Upper lobe of right lung (tissue), 1 donor: ENCODE measurements at regions not wholly inside any gene's neighbourhood (a gene's known extent, or its start where the extent isn't known, plus 50 kb on each side); places are given as distances from the start of the nearest gene placed in this dataset.
"Not testable (repeated sequence)": the region's sequence is repeated elsewhere in the genome, so short reads cannot be mapped to it uniquely, and the experiment has no call there.

Experiments used
- ATAC-seq: fragments of 200-7000 bp; cut with Tn5 transposase; one replicate; pipeline ENCODE4 v1.9.1; 2020; ENCODE audit warnings: mild to moderate bottlenecking, moderate library complexity
- DNase-seq: peaks from one replicate; pipeline ENCODE4 v3.0.0-alpha.2; 2020
- H3K27ac ChIP-seq: fragments of 200-600 bp; one replicate; pipeline ENCODE4 v1.8.0; 2022
- H3K27me3 ChIP-seq: fragments of 200-600 bp; one replicate; pipeline ENCODE4 v1.8.0; 2022; ENCODE audit warnings: mild to moderate bottlenecking
- H3K36me3 ChIP-seq: fragments of 200-600 bp; one replicate; pipeline ENCODE4 v1.8.0; 2022
- H3K4me1 ChIP-seq: fragments of 200-600 bp; one replicate; pipeline ENCODE4 v1.8.0; 2022
- H3K4me3 ChIP-seq: fragments of 200-600 bp; one replicate; pipeline ENCODE4 v1.8.0; 2022; ENCODE audit warnings: mild to moderate bottlenecking
- H3K9me3 ChIP-seq: fragments of 200-600 bp; one replicate; pipeline ENCODE4 v1.8.0; 2022
- CTCF ChIP-seq: fragments of 200-600 bp; IDR thresholded peaks from one replicate; pipeline ENCODE4 v1.8.0; 2022; ENCODE audit warnings: antibody characterized with exemption
- intact Hi-C: fragments of 100-400 bp; cut with DNase I; formaldehyde crosslinking; loops from one replicate; pipeline ENCODE4 v1.11.0; 2022
- donor health status: DM: no; HTN: yes; CAD: no; lungs with severe emphysema.

- ATAC-seq (peak; percentile 30), DNase-seq (no peak)
- H3K27me3 ChIP-seq: no peaks in the 10 kb centered on the region
- H3K4me3 ChIP-seq: no peak overlapping the region
- intact Hi-C loops: no loop called here
- H3K27ac ChIP-seq: no peak overlapping the region
- no peak for TF ChIP-seq CTCF
- H3K36me3 ChIP-seq: no peaks in the 10 kb centered on the region
- no peaks in the 10 kb centered on the region for H3K4me1 ChIP-seq
- no peaks in the 10 kb centered on the region for H3K9me3 ChIP-seq
Measured at GRCh38 chr11:100515087-100515486, 172.0 kb upstream of the ARHGAP42 start.

DNA sequence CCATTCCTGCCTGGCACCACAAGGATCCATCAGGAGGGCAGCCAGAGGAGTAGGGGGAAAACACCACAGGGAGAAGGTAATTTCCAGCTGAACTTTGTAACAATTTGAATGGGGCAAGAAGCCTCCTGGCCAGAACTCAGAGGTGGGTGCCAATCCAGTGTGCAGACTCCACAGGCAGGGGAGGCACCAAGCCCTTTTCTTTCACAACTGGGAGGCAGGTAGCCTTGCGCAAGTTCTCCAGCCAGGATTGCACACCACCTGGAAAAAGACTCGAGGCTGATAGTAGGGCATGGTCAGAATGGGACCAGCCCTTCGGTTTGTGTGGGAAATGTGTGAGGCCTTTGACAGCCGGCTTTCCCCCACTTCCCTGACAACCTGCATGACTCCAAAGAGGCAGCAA lies 161.9 kb upstream of the ARHGAP42 start:
- intact Hi-C loops: no loop called here
- Histone ChIP-seq H3K27ac (no peak overlapping the region), H3K27me3 (no peaks in the 10 kb centered on the region), H3K9me3 (peaks cover 7% of the 10 kb centered on the region), H3K4me3 (no peak overlapping the region), H3K36me3 (no peaks in the 10 kb centered on the region), H3K4me1 (no peaks in the 10 kb centered on the region)
- DNase-seq (no peak), ATAC-seq (no peak)
- TF ChIP-seq CTCF: no peak

DNA sequence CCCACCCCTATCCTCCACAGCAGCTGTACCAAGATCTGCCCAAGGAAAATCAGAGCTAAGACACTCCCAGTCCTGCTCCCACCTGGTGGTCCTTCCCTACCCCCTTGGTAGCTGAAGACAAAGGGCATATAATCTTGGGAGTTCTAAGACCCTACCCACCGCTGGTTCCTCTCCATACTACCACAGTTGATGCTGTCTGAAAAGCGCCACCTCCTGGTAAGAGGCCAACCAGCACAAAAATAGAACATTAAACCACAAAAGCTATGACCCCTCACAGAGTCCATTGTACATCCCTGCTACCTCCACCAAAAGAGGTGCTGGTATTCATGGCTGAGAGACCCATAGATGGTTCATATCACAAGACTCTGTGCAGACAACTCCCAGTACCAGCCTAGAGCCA lies 161.5 kb upstream of the ARHGAP42 start:
- ATAC-seq (no peak), DNase-seq (no peak)
- TF ChIP-seq CTCF: no peak
- H3K9me3 ChIP-seq: peaks cover 7% of the 10 kb centered on the region
- no peaks in the 10 kb centered on the region for H3K27me3 ChIP-seq
- no peaks in the 10 kb centered on the region for H3K36me3 ChIP-seq
- intact Hi-C loops: no loop called here
- H3K27ac ChIP-seq: no peak overlapping the region
- H3K4me3 ChIP-seq: no peak overlapping the region
- H3K4me1 ChIP-seq: no peaks in the 10 kb centered on the region

DNA sequence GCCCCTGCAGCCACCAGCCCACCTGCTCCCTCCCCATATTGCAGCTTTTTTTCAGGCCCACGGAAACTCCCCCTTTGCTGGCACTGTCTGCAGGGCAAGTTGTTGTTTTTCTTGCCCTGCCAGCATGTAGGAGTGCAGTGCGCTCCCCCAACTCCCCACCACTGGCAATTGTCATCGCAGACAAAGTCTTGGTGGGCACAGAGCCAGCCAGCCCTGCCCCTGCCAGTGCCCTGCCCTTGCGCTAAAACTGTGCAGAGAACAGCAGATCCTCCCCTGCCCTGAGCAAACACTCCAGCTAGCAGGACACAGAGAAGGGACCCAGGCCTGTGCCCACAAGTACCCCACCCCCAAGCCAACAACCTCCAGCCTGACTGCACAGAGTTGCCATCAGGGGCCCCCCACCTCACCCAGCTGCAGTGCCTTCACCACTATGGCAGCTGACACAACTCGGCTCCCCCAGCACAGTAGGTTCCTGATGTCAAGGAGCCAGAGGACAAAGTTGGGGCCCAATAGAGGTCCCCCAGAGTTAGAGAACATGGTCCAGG lies 158.1 kb upstream of the ARHGAP42 start:
- Histone ChIP-seq H3K36me3 (no peaks in the 10 kb centered on the region), H3K27ac (no peak overlapping the region), H3K9me3 (peaks cover 7% of the 10 kb centered on the region), H3K4me3 (no peak overlapping the region), H3K4me1 (no peaks in the 10 kb centered on the region), H3K27me3 (no peaks in the 10 kb centered on the region)
- intact Hi-C loops: no loop called here
- DNase-seq: peak; percentile 40
- TF ChIP-seq CTCF: no peak
- ATAC-seq: no peak

DNA sequence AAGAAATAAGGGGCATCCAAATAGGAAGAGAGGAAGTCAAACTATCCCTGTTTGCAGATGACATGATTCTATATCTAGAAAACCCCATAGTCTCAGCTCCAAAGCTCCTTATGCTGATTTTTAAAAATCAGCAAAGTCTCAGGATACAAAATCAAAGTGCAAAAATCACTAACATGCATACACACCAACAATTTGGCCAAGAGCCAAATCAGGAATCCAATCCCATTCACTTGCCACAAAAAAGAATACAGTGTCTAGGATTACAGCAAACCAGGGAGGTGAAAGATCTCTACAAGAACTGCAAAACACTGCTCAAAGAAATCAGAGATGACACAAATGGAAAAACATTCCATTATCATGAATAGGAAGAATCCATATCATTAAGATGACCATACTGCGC lies 155.8 kb upstream of the ARHGAP42 start:
- H3K27me3 ChIP-seq, ATAC-seq, intact Hi-C loops, DNase-seq, H3K36me3 ChIP-seq, H3K27ac ChIP-seq, H3K4me3 ChIP-seq, H3K9me3 ChIP-seq, H3K4me1 ChIP-seq: not testable (repeated sequence)

- no peaks in the 10 kb centered on the region for H3K9me3 ChIP-seq
- no peaks in the 10 kb centered on the region for H3K4me1 ChIP-seq
- no peak overlapping the region for H3K27ac ChIP-seq
- no peak for TF ChIP-seq CTCF
- DNase-seq: no peak
- no peaks in the 10 kb centered on the region for H3K27me3 ChIP-seq
- intact Hi-C loops: no loop called here
- no peak overlapping the region for H3K4me3 ChIP-seq
- no peak for ATAC-seq
- H3K36me3 ChIP-seq: no peaks in the 10 kb centered on the region
Measured at GRCh38 chr11:100536979-100537378, 150.1 kb upstream of the ARHGAP42 start.
